Hypothalamus (tissue), 51 donors: ENCODE measurements at regions not wholly inside any gene's neighbourhood (a gene's known extent, or its start where the extent isn't known, plus 50 kb on each side); places are given as distances from the start of the nearest gene placed in this dataset.

Experiments
- DNase-seq, 51 donors: peaks; one replicate each; lab custom pipeline; 2025; lab: John Stamatoyannopoulos, UW

- no peak for DNase-seq
Observed at GRCh38 chr2:216320852-216321251, 51.4 kb downstream of the MARCHF4 start.

DNA sequence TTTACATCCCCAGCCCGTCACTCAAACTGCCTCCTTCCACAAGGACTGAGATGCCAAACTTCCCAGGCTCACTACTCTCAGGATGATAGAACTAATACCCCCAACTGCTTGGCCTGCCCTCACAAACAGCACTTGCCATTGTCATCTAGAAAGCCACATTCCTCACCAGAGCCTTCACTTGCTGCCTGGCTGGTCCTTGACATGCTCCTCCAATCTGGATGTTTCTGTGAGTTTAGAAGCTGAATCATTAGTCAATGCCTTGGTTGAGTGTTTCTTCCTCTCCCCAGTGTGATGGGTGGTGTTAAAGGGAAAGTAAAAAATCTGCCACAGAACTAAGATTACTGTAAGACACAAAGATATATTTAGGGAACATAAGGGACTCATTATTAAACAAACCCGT, 52.5 kb downstream of the MARCHF4 start:
- DNase-seq, result no peak

DNA sequence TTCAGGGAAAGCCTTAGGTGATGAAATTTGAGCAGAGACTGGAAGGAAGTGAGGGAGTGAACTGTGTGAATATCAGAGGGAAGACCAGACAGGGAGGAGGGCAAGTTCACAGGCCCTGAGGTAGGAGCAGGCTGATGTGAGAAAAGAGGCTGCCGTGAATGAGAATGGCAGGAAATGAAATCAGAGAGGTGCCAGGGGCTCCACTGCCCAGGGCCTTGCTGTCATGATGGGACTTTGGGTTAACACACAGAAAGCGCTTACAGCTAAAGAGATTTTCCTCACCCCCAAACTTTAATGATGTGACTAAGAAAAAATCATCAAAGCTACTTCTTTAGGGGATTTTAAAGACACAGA, 53.8 kb downstream of the MARCHF4 start:
- no peak for DNase-seq

DNA sequence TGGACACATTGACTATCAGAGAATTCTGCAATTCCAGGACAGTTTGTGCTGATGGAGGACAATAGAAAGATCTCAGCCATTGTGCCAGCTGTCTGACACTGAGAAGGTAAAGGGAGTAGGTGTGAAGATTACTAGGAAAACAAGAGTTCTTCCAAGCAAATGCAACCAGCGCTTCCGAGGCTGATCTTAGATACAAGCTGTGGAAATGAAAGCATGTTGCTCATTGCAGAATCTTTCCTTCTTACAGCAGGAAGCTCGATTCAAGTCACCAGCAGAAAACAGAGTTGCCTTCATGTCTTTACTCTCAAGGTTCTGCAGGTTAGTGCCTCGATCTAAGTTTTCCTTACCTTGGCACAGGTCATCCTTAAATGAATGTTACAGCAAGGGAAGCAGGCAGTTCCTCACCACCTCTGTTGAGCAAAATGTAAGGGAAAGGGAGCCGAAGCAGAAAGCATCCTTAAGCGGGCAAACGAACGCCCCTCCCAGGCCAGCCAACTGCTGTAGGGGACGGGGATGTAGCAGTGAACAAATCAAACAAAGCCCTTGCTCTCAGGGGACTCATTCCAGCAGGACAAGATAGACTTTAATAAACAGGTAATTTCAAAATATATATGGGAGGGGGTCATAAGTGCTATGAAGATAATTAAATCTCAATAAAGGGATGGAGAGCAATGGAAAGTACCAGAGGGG, 54.3 kb downstream of the MARCHF4 start:
- DNase-seq, result peak in 1 of 51 donors; percentile 31

DNA sequence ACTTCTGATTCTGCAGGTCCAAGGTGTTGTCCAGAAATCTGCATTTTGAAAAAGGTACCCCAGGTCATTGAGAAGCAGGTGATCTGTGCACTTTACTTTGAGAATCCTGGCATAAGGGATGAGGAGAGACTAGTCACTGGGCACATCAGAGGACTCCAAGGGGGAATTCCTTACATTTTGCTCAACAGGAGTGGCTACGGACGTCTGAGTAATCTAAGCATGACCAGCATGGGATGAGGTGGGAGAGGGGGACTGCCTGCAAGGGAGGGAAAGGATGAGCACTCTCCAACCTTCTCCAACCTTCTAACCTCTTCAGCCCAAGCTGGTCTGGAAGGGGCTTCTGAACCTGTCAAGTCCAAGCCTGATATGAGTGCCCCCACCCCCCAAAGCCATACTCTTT, 55.5 kb downstream of the MARCHF4 start:
- no peak for DNase-seq

GRCh38 chr2:216315802-216316603, 56.3 kb downstream of the MARCHF4 start:
- peak in 1 of 51 donors; percentile 5 for DNase-seq

- DNase-seq, result no peak
Observed at GRCh38 chr2:216312441-216312840, 59.8 kb downstream of the MARCHF4 start.

DNA sequence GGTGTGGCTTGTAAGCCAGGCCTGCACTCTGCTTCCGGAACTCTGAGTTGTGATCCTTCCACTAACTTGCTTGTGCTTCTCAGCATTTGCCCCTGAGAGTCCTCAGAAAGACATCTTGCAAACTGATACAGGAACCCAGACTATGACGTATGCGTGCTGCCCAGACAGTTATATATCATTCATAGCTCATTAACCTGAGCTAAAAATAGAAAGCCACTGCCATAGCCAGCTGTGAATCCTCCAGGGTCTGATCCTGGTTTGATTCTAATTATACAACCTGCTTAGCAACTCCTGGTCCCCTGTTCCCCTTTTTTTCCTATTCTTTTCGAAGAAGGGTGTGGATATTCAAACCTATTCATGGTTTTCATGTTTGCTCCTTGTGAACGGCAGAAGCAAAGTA, 63.7 kb downstream of the MARCHF4 start:
- no peak for DNase-seq

DNA sequence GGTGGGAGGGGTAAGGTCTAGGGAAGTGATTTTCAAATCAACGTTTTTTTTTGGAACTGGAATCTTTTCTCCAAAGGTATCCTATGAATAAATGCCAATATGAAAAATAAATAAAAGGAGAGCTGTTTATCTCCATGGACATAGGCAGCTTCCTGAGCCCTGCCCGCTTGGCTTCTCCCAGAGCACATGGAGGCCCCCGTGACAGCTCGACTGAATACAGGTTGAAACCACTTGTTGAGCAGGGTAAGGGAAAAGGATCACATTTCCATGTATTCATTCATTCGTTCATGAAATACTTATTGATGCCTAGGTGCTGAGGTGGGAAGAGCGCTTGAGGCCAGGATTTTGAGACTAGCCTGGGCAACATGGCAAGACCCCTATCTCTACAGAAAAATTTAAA, 64.8 kb downstream of the MARCHF4 start:
- no peak for DNase-seq

DNA sequence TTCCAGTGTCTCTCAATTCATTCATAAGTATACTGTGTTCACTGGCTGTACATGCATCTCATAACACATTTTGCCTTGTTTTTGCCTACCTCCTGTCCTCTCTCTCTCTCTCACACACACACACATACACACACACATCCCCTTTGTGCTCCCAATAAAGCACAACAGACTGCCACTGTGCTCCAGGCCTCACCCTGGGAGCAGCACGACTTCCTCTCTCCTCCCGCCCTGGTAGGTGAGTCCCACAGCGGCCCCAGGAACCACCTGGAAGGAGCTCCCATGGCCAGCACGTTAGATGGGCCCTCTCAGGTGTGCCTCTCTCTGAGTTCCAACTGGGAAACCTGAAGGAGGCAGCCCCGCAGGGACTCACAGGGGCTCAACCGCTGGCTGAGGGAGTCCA, 65.4 kb downstream of the MARCHF4 start:
- DNase-seq, result no peak

GRCh38 chr2:216305574-216305973, 66.7 kb downstream of the MARCHF4 start:
- no peak for DNase-seq

DNA sequence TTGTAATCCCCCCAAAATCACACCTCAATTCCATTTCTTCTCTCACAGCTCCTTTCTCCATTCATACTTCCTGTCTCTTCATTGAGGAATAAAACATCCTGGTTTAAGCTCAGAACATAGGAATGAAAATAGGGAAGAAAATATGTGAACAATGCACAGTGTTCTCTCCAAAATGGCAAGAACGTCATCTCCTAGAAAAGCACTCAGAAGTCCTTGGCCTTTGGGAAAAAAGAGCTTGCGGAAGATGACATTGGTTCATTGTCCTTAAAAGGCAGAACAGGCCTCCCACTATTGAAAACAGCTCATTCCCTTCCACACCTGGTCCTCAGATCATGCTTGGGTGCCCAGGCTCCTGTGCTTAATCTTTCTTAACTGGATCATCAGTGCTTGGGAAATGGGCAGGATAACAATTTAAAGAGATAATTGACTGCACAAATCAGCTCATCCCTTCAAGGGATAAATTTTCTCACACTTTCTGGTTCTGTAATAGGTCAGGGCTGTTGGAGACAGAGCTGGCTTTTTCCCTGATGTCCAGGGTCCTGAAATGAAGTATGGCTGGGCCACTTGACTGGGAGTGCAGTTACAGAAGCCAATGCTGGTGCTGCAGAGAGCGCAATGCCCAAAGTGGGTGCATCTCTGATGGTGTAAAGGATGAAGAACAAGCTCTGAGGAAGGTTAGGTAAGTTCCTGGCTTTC, 69.2 kb downstream of the MARCHF4 start:
- no peak for DNase-seq

DNA sequence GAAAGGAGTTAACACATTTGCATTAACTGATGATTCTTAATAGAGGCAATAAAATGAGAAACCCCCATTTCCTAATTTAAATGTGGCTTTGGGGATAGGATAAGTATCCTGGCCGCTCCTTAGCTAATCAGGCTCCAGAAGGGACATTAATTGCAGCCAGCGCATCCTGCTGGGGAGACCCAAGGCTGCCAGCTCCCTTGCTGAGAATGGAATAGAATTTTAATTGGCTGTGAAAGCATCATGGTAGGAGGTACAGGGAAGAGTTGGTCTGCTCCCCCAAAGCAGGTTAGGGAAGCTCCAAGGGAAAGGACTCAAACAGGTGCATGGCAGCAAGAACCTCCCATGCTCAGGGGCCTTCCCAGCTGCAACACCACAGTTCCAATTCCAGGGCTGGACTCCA, 71.4 kb downstream of the MARCHF4 start:
- no peak for DNase-seq

DNA sequence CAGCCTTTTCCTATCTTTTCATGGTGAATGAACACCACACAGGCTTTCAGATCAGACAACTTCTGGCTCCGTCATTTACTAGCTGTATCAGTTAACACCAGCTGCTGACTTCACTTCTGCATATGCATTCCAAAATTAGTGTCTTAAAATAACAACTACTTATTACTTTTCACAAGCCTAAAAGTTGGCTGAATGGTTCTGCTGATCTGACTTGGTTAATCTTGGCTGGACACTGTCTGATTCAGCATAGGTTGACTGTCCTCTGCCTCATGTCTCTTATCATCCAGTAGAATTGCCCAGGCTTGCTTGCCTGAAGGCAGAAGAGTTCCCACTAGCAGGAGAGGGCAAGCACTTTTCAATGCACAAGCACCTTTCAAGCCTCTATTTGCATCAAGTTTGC, 72.7 kb downstream of the MARCHF4 start:
- no peak for DNase-seq

- no peak for DNase-seq
Observed at GRCh38 chr2:216298719-216299495, 73.4 kb downstream of the MARCHF4 start.

DNA sequence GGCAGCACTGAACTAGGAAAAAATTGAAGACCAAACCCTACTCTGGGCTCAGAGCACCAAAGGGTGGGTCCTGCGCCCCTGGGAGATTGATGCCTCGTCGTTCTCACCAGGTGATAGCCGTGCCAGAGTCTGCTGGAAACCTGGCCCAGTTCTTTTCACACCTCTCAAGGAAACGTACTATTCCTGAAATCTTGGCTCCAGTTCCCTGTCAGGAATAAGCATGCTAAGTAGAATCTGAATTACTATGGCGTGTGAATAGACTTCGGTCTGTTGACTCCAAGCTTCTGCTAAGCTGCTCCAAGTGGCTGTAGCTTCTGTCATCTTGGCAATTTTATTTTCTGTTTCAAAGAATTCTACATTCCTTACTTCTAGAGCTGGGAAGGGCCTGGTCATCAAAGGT, 75.4 kb downstream of the MARCHF4 start:
- DNase-seq, result no peak

DNA sequence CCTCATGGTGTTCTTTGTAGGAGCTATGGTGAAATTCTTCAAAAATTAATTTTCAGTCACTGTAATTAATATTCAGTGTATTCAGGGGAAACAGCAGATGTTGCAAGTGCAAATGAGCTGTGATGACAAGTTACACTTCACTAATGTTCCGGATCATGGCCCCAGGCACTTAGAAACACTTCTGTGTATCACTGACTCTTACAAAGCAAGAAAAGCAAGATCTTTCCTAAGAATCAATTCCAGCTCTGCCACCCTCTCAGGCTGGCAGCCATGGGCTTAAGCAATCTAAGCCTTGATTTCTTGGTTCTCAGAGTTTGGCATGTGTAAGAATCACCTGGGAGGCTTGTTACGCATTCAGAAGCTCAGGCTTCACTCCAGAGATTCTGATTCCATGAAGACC, 78.0 kb downstream of the MARCHF4 start:
- no peak for DNase-seq

GRCh38 chr2:216293883-216294282, 78.4 kb downstream of the MARCHF4 start:
- no peak for DNase-seq

DNA sequence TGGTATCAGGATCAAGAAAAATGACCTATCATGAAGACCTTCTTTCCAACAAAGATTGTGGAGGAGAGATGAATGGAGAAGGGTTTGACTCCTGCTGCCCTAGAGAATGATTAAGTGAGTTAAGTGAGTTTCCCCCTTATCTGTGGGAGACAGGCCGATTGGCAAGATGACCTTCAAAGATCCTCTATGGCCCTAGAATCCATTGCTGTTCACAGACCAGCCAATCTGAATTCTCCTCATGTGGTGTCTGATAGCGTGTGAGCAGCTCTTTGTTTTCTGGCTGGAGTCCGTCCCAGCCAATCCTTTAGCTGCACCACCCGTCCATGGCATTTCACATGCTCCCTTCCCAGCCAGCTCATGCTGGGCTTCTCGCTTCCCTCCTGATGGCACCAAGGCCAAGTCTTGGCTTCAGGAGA, 79.4 kb downstream of the MARCHF4 start:
- peak in 20 of 51 donors; percentile 3 to 66 (median 11) for DNase-seq

- no peak for DNase-seq
Observed at GRCh38 chr2:216292475-216292874, 79.8 kb downstream of the MARCHF4 start.

- DNase-seq, result no peak
Observed at GRCh38 chr2:216289470-216289869, 82.8 kb downstream of the MARCHF4 start.
